Activated CD4-positive, alpha-beta T cell treated with anti-CD3 and anti-CD28 coated beads, Interleukin-10, Interleukin-2, amounts not matched to agents 100 ng/mL and 50 ng/mL, durations not matched to agents 16 hours and 8 hours (primary cell): ENCODE measurements at regions not wholly inside any gene's neighbourhood (a gene's known extent, or its start where the extent isn't known, plus 50 kb on each side); places are given as distances from the start of the nearest gene placed in this dataset.

Experiments used
- DNase-seq: peaks from one replicate; pipeline ENCODE4 v3.0.0-alpha.2; 2020

GRCh38 chr22:27490080-27490479 is 311.5 kb downstream of the MN1 start:
- DNase-seq: no peak

GRCh38 chr22:27491888-27492287 is 309.7 kb downstream of the MN1 start:
- no peak for DNase-seq

GRCh38 chr22:27492566-27493201 is 308.9 kb downstream of the MN1 start:
- DNase-seq: no peak

- DNase-seq: no peak
These were observed 307.8 kb downstream of the MN1 start for GRCh38 chr22:27493796-27494195.

GRCh38 chr22:27494785-27495184 is 306.8 kb downstream of the MN1 start:
- no peak for DNase-seq

- DNase-seq: no peak
These were observed 306.2 kb downstream of the MN1 start for GRCh38 chr22:27495325-27495724.

GRCh38 chr22:27499121-27499520 is 302.4 kb downstream of the MN1 start:
- DNase-seq: no peak

- DNase-seq: no peak
These were observed 300.2 kb downstream of the MN1 start for GRCh38 chr22:27501191-27501936.

GRCh38 chr22:27502327-27502726 is 299.2 kb downstream of the MN1 start:
- no peak for DNase-seq

GRCh38 chr22:27504360-27505253 is 296.9 kb downstream of the MN1 start:
- no peak for DNase-seq

- no peak for DNase-seq
These were observed 294.4 kb downstream of the MN1 start for GRCh38 chr22:27507111-27507611.

GRCh38 chr22:27507935-27508526 is 293.5 kb downstream of the MN1 start:
- DNase-seq: no peak

- DNase-seq: no peak
These were observed 292.2 kb downstream of the MN1 start for GRCh38 chr22:27509132-27509920.

- DNase-seq: no peak
These were observed 291.5 kb downstream of the MN1 start for GRCh38 chr22:27510024-27510423.

GRCh38 chr22:27512283-27512761 is 289.2 kb downstream of the MN1 start:
- DNase-seq: no peak

GRCh38 chr22:27513021-27513420 is 288.5 kb downstream of the MN1 start:
- no peak for DNase-seq

GRCh38 chr22:27514601-27515523 is 286.7 kb downstream of the MN1 start:
- DNase-seq: no peak

- DNase-seq: no peak
These were observed 284.0 kb downstream of the MN1 start for GRCh38 chr22:27517361-27518155.

- no peak for DNase-seq
These were observed 282.8 kb downstream of the MN1 start for GRCh38 chr22:27518531-27519340.
